ENCODE measurements at regions not wholly inside any gene's neighbourhood (a gene's known extent, or its start where the extent isn't known, plus 50 kb on each side); places are given as distances from the start of the nearest gene placed in this dataset.
"Not testable (repeated sequence)": the region's sequence is repeated elsewhere in the genome, so short reads cannot be mapped to it uniquely, and the experiment has no call there.

DNA sequence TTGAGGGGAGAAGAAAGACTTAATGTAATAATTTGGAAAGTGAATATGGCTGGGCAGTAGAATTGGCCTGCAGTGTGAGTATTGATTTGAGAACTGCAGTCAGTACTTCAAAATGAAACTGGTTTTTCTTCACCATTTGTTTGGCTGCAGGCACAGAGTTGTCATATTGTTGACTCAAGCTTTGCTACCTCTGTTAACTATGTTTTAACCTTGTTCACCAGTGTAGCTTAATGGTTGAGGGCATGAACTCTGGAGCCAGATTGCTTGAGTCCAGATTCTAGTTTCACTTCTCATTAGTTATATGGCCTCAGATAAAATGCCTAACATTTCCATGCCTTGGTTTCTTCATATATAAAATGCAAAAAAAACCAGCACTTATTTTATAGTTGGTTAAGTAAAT, 64.1 kb downstream of the CFAP44 start:
- TF ChIP-seq JUND (IDR thresholded peaks at IDR 0.05; ENCODE audit: low read depth), result no peak
- in situ Hi-C loops (cut with HindIII; ENCODE audit: low pct_unique_long_range_greater_than_20kb, low sequenced_read_pairs), result no loop called here
- peak; percentile 16 to 44 for DNase-seq (ENCODE audit: low read depth in 1 of 2, low spot score in 1 of 2)

DNA sequence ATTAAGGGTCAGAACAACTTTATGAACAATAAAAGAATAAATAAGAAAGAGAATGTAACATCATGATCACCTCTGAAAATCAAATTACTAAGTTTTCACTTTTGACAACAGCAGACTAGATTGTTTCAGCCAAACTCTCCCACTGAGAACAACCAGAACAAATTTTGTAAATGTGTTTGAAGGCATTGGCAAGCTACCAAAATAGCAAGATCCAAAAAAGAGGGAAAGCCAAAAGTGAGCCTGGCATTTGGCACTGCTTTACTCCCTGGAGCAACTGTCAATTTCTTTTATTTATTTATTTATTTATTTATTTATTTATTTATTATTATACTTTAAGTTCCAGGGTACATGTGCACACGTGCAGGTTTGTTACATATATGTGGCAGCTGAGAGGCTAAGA, 67.2 kb downstream of the CFAP44 start:
- TF ChIP-seq JUND (IDR thresholded peaks at IDR 0.05; ENCODE audit: low read depth), result no peak
- DNase-seq (ENCODE audit: low read depth in 1 of 2, low spot score in 1 of 2), result no peak
- in situ Hi-C loops (cut with HindIII; ENCODE audit: low pct_unique_long_range_greater_than_20kb, low sequenced_read_pairs), result no loop called here

DNA sequence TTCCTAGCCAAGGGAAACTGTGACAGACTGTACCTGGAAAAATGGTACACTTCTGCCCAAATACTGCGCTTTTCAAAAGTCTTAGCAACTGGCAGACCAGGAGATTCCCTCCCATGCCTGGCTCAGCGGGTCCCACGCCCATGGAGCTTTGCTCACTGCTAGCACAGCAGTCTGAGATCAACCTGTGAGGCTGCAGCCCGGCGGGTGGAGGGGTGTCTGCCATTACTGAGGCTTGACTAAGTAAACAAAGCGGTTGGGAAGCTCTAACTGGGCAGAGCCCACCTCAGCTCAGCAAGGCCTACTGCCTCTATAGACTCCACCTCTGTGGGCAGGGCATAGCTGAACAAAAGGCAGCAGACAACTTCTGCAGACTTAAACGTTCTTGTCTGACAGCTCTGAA, 74.5 kb downstream of the CFAP44 start:
- in situ Hi-C loops (cut with HindIII; ENCODE audit: low pct_unique_long_range_greater_than_20kb, low sequenced_read_pairs); DNase-seq (ENCODE audit: low read depth in 1 of 2, low spot score in 1 of 2): not testable (repeated sequence)

DNA sequence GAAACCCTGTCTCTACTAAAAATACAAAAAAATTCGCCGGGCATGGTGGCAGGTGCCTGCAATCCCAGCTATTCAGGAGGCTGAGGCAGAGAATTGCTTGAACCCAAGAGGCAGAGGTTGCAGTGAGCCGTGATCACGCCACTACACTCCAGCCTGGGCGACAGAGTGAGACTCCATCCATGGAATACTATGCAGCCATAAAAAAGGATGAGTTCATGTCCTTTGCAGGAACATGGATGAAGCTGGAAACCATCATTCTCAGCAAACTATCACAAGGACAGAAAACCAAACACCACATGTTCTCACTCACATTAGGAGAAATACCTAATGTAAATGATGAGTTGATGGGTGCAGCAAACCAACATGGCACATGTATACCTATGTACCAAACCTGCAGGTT, 86.0 kb downstream of the CFAP44 start:
- in situ Hi-C loops (cut with HindIII; ENCODE audit: low pct_unique_long_range_greater_than_20kb, low sequenced_read_pairs), result not testable (repeated sequence)

DNA sequence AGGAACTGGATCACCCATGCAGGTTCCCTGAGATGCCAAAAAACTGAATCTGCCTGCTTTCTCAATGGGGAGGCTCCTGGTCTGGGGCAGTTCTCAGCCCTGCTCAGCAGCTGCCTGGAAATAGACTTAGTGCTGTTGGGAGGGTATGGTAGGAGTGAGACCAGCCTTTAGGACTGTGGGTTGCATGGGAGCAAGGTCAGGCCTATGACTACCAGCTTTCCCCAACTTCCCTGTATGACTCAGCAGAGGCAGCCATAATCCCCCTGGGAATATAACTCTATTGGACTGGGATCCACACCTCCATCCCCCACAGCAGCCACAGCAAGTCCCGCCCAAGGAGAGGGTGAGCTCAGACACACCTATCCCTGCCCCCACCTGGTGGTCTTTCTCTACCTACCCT, 87.0 kb downstream of the CFAP44 start:
- no peak for DNase-seq (ENCODE audit: low read depth in 1 of 2, low spot score in 1 of 2)
- TF ChIP-seq JUND (IDR thresholded peaks at IDR 0.05; ENCODE audit: low read depth), result no peak
- in situ Hi-C loops (cut with HindIII; ENCODE audit: low pct_unique_long_range_greater_than_20kb, low sequenced_read_pairs), result no loop called here

More for the DNA sequence above, 86.0 kb downstream of the CFAP44 start:
- DNase-seq (ENCODE audit: low read depth in 1 of 2, low spot score in 1 of 2), result not testable (repeated sequence)

DNA sequence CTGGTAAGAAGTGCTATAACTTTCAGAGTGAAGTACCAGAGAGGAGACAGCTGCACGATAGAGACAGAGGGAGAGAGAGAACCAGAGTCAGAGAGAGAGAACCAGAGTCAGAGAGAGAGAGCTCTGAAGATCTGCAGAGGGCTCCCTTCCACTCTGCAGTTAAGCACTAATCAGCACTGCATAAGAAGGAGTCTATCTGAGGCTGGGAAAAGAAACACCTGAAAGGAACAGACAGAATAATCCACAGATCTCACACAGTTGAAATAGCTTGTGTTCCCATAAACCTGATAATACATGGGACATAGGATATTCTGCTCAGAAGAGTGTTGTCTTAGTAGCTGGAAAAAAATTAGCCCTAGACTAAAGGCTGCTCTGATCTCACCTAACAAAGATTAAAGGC, 87.6 kb downstream of the CFAP44 start:
- no peak for DNase-seq (ENCODE audit: low read depth in 1 of 2, low spot score in 1 of 2)
- no peak for TF ChIP-seq JUND (IDR thresholded peaks at IDR 0.05; ENCODE audit: low read depth)
- in situ Hi-C loops (cut with HindIII; ENCODE audit: low pct_unique_long_range_greater_than_20kb, low sequenced_read_pairs), result no loop called here

DNA sequence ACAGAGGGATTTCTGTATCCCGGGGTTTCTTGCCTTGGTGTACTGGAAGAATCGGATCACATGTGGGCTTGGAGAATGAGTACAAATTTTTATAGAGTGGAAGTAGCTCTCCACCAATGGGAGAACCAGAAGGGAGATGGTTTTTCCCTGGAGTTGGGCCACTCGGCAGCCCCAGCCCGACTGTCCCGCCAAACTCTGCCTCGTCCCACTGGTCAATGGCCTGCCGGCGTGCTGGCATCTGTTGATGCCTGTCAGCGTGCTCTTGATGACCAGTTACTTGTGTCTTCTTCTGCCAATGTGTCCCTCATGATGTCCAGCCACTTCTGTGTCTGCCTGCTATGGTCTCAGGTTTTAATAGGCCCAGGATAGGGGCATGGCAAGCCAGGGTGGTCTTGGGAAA, 100.5 kb downstream of the CFAP44 start:
- in situ Hi-C loops (cut with HindIII; ENCODE audit: low pct_unique_long_range_greater_than_20kb, low sequenced_read_pairs), result no loop called here
- no peak for DNase-seq (ENCODE audit: low read depth in 1 of 2, low spot score in 1 of 2)
- no peak for TF ChIP-seq JUND (IDR thresholded peaks at IDR 0.05; ENCODE audit: low read depth)

DNA sequence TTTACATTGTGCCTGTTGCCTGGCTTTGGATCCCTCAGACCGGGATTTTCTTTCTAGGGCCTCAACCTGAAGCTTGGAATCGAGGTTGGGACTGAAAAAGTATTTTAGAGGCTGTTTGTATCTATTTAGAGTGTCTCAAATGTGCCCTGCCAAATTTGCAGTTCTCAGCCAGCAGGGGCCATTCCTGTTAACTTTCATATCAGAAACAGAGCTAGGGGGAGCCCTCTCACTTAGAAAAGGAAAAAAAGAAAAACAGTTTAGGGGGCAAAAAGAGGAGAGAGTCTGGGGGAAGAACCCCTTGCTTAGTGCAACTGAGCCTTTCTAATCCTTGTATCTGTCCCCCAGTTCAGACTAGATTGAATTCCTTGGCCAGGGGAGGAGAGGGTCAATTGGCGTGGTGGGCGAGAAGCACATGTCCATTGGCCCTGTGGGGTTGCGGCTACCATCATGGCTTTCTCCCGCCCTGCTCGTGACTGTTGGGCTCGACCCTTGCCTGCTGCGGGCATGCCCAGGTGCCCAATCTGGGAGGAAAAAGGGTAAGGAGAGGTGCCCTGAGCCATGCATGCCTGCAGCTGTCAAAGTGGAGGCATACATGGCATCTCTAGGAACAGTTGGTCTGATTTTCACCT, 101.6 kb downstream of the CFAP44 start:
- no peak for TF ChIP-seq JUND (IDR thresholded peaks at IDR 0.05; ENCODE audit: low read depth)
- no peak for DNase-seq (ENCODE audit: low read depth in 1 of 2, low spot score in 1 of 2)
- in situ Hi-C loops (cut with HindIII; ENCODE audit: low pct_unique_long_range_greater_than_20kb, low sequenced_read_pairs), result no loop called here
